Lower leg skin (tissue), 3 donors: ENCODE measurements at regions not wholly inside any gene's neighbourhood (a gene's known extent, or its start where the extent isn't known, plus 50 kb on each side); places are given as distances from the start of the nearest gene placed in this dataset.

ENCODE experiments used
- CTCF ChIP-seq, 3 donors: fragments of 450-650 bp; IDR thresholded peaks; one replicate each; pipeline ENCODE4 v1.5.1; 2016; ENCODE audit warnings: antibody characterized with exemption in 3 of 3, mild to moderate bottlenecking in 3 of 3, moderate library complexity in 2 of 3
- POLR2A ChIP-seq, 2 donors: fragments of 450-650 bp; IDR thresholded peaks; one replicate each; pipeline ENCODE4 v1.6.1; 2016 to 2017; ENCODE audit warnings: antibody characterized with exemption in 2 of 2, mild to moderate bottlenecking in 1 of 2, moderate library complexity in 1 of 2

GRCh38 chr11:70851308-70851707 lies 401.1 kb downstream of the SHANK2 start:
- TF ChIP-seq CTCF (IDR thresholded peaks at IDR 0.05), result no peak
- no peak for TF ChIP-seq POLR2A (IDR thresholded peaks at IDR 0.05)
